RWPE1 (cell line): ENCODE measurements at regions not wholly inside any gene's neighbourhood (a gene's known extent, or its start where the extent isn't known, plus 50 kb on each side); places are given as distances from the start of the nearest gene placed in this dataset.
"Not testable (repeated sequence)": the region's sequence is repeated elsewhere in the genome, so short reads cannot be mapped to it uniquely, and the experiment has no call there.

Source experiments
- CTCF ChIA-PET: fragments of 350-600 bp; sonication (Branson Sonifier 250); formaldehyde crosslinking; extraction: SDS; loops from one replicate; lab custom pipeline; 2021; lab: Yijun Ruan, JAX
- POLR2A ChIA-PET: fragments of 400-600 bp; formaldehyde crosslinking; extraction: SDS; loops from one replicate; lab custom pipeline; 2020; ENCODE audit warnings: antibody characterized with exemption; ENCODE audit not compliant: low non-redundant PET; lab: Yijun Ruan, JAX
- DNase-seq: peaks from one replicate; pipeline ENCODE4 v3.0.0; 2012; ENCODE audit warnings: low spot score
- H3K27ac ChIP-seq: fragments of 450-650 bp; 2 replicates; pipeline ENCODE4 v1.5.1; 2017
- TF ChIP-seq, protein P1 (sequence below): fragments of 450-650 bp; conservative IDR thresholded peaks from 2 replicates; pipeline ENCODE4 v1.5.1; 2017; ENCODE audit warnings: low read depth, mild to moderate bottlenecking

DNA sequence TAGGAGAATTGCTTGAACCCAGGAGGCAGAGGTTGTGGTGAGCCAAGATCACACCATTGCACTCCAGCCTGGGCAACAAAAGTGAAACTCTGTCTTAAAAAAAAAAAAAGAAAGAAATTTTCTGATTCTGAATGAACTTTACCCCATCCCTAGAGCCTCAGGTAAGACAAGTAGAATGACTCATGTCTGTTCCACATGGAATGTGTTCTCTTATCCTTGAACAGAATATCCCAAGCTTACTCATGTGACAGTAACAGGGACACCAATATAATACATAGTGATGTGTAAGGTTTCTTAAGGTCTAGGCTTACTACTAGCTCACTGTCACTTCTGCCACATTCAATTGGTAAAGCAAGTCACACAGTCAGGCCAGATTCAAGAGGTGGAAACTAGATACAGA lies 219.6 kb upstream of the BTBD3 start:
- CTCF ChIA-PET = interaction anchor here (0.6 kb wide), 1 partner anchor 12 kb away, joined by 3 read pairs; no protein-coding TSS in a partner anchor
- DNase-seq = no peak
- POLR2A ChIA-PET = no interaction called here
- TF ChIP-seq, protein P1, sequence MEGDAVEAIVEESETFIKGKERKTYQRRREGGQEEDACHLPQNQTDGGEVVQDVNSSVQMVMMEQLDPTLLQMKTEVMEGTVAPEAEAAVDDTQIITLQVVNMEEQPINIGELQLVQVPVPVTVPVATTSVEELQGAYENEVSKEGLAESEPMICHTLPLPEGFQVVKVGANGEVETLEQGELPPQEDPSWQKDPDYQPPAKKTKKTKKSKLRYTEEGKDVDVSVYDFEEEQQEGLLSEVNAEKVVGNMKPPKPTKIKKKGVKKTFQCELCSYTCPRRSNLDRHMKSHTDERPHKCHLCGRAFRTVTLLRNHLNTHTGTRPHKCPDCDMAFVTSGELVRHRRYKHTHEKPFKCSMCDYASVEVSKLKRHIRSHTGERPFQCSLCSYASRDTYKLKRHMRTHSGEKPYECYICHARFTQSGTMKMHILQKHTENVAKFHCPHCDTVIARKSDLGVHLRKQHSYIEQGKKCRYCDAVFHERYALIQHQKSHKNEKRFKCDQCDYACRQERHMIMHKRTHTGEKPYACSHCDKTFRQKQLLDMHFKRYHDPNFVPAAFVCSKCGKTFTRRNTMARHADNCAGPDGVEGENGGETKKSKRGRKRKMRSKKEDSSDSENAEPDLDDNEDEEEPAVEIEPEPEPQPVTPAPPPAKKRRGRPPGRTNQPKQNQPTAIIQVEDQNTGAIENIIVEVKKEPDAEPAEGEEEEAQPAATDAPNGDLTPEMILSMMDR = no peak
- H3K27ac ChIP-seq = no peak overlapping the region

DNA sequence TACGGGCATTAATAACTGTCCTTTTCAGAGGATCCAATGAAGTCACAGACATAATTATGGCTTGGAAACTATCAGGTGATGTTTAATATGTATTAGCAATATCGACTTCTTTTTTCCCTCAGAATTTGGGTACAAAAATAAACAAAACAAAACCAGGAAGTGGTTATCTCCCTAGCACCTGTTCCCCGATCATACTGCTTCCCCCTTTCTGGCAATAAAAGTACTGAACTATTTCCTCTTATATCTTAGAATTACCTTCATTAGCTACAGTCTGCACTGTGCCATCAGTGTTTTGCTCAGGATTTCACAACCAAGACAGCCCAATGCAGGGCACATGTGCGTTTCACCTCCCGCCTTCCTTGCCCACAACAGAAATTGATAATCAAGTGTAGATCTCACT lies 216.9 kb upstream of the BTBD3 start:
- no peak for DNase-seq
- no peak overlapping the region for H3K27ac ChIP-seq
- CTCF ChIA-PET = interaction anchor here (1.0 kb wide), 1 partner anchor 29 kb away, joined by 3 read pairs; no protein-coding TSS in a partner anchor
- POLR2A ChIA-PET = no interaction called here
- TF ChIP-seq, protein P1 = no peak

DNA sequence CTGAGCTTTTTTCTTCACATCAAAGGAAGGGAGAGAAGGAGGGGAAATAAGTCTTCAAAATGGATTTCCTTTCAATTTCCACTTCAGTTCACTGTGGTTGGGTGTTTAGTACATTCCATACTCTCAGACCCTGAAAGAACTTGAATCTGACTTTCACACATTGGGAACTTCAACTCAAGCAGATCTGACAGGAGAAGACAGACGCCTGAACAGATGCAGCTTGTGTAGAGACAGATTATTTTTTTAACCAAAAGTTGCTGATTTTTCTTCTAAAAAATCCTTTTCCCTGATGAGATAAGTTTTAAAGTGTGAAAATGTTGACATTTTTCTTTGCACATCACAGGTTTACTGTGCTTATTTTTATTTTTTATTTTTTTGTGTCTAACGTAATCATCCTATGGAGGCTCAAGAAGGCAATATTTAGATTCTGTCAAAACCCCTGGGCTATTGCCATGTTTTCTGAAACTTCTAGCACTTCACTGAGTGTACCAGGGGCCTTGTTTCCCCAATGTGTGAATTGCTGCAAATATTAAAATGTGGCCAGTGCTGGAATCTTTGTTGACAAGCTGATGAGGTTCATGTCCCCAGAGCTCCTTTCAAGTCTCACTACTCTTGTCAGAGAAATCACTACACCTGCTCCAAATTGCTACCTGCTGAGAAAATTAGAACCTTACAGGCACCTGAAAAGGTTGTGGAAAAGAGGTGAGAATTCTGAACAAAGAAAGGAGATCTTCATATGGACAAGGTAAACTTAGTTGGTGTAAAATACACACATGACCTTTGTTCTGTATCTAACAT lies 214.8 kb upstream of the BTBD3 start:
- DNase-seq = no peak
- ChIA-PET POLR2A (no interaction called here), CTCF (no interaction called here)
- no peak overlapping the region for H3K27ac ChIP-seq
- TF ChIP-seq, protein P1 = no peak

DNA sequence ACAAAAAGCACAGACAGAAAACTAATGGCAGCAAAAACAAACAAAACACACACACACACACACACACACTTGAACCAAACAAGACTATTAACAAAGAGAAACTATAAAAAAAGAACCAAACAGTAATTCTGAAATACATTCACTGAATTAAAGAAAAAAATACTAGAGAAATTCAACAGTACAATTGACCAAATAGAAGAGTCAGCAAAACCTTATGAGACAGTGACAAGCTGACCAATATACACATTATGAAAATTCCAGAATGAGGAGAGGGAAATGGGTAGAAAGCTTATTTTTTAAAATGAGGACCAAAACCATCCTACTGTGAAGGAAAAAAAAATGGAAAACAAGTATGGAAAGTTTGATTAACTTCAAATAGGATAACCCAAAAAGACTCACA lies 212.2 kb upstream of the BTBD3 start:
- CTCF ChIA-PET = no interaction called here
- TF ChIP-seq, protein P1 = no peak
- POLR2A ChIA-PET = no interaction called here
- H3K27ac ChIP-seq = no peak overlapping the region
- DNase-seq = no peak

DNA sequence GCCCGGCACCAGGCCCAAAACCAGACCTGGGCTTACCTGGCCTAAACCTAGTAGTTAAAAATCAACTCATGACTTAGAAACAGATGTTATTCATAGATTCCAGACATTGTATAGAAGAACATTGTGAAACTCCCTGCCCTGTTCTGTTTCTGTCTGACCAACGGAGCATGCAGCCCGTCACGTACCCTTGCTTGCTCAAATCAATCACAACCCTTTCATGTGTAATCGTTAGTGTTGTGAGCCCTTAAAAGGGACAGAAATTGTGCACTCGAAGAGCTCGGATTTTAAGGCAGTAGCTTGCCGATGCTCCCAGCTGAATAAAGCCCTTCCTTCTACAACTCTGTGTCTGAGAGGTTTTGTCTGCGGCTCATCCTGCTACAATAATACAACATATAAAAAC lies 209.5 kb upstream of the BTBD3 start:
- CTCF ChIA-PET, DNase-seq, POLR2A ChIA-PET, H3K27ac ChIP-seq: not testable (repeated sequence)

DNA sequence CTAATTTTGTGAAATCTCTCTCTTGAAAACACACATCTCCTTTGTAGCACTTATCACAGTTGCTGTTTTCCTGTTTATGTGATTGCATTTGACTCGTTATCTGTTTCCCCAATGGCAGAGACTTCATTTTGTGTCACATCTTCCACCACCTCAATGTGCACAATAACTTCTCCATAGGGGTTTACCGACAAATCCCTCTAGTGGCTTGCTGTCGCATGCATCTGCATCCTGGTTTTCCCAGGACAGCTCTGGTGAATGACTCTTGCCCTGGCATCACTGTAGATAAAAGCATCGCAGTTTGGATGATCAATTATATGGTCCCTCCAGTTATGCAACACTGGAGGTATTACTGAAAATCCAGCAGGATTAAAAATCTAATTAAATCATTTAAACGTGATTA lies 206.5 kb upstream of the BTBD3 start:
- CTCF ChIA-PET = interaction anchor here (0.6 kb wide), 1 partner anchor 284 kb away, joined by 3 read pairs; no protein-coding TSS in a partner anchor
- POLR2A ChIA-PET = no interaction called here
- DNase-seq = no peak
- TF ChIP-seq, protein P1 = no peak
- no peak overlapping the region for H3K27ac ChIP-seq

DNA sequence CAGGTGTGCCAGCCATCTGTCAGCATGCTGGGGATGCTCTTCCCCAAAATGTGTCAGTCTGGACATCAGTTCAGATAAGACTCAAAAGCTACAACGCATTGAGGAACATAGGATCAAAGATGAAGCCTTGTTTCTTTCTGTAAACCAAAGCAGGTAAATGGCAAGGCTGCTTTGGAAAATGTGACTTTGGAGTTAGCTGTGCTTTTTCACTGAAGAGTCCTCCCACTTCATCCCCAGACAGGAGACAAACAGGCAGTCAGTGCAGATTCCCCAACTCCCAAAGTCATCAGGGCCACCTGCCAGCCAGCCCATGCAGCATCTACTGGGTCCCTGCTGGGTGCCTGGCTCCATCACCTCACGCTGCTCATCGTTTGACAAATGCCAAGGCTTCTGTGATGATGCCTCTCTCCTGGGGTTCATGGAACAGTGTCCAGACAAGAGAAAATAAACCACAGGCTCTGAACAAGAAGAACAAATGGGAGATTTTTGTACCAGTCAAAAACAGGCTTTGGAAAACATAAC lies 205.0 kb upstream of the BTBD3 start:
- CTCF ChIA-PET = interaction anchor here (0.6 kb wide), 1 partner anchor 191 kb away, joined by 3 read pairs; no protein-coding TSS in a partner anchor
- POLR2A ChIA-PET = no interaction called here
- no peak overlapping the region for H3K27ac ChIP-seq
- TF ChIP-seq, protein P1 = no peak
- no peak for DNase-seq
